CMK (cell line): ENCODE measurements at regions not wholly inside any gene's neighbourhood (a gene's known extent, or its start where the extent isn't known, plus 50 kb on each side); places are given as distances from the start of the nearest gene placed in this dataset.
"Not testable (repeated sequence)": the region's sequence is repeated elsewhere in the genome, so short reads cannot be mapped to it uniquely, and the experiment has no call there.

Experiments
- DNase-seq: peaks from one replicate; pipeline ENCODE4 v3.0.0-alpha.2; 2010; ENCODE audit warnings: low read depth

- no peak for DNase-seq
Measured at GRCh38 chr2:242047963-242048362, 178.4 kb downstream of the RTP5 start.

- no peak for DNase-seq
Measured at GRCh38 chr2:242048479-242048878, 178.9 kb downstream of the RTP5 start.

DNA sequence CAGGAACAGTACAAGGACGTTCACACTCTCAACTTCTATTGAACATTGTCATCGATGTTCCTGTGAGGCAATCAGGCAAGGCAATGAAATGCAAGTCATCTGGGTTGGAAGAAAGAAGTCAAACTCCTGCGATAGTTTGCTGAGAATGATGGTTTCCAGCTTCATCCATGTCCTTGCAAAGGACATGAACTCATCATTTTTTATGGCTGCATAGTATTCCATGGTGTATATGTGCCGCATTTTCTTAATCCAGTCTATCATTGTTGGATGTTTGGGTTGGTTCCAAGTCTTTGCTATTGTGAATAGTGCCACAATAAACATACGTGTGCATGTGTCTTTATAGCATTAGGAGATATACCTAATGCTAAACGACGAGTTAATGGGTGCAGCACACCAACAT lies 180.0 kb downstream of the RTP5 start:
- DNase-seq = not testable (repeated sequence)

DNA sequence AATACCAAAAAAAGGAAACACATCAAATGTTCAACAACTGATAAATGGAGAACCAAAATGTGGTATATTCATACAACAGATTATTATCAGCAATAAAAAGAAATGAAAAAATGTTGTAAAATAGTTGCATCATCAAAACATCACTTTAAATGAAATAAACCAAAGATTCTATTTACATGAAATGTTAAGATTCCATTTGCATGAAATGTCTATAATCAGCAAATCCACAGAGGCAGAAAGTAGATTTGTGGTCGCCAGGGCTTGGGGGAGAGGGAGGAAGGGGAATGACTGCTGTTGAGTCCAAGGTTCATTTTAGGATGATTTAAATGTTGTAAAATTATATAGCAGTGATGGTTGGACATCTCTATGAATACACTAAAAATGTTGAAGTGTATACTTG lies 181.9 kb downstream of the RTP5 start:
- no peak for DNase-seq

- no peak for DNase-seq
Measured at GRCh38 chr2:242052421-242052820, 182.9 kb downstream of the RTP5 start.

GRCh38 chr2:242053921-242054320 lies 184.4 kb downstream of the RTP5 start:
- DNase-seq = no peak

DNA sequence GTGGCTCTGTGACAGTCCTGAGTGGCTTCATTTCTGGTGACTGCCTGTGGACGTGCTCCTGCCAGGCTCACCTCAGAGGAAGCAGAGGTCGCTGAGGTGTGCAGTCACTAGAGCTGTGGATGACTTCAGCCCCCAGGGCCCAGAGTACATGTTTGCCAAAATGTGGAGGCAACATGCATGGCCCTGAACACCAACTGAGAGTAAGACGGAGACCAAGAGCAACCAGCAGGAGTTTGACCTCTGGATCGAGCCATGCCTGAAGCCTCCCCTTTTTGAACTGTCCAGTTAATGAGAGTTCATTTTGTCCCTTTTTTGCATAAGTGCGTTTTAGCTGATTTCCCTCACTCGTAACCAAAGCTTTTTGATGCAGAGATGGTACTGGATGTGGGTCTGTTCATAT lies 184.9 kb downstream of the RTP5 start:
- no peak for DNase-seq

DNA sequence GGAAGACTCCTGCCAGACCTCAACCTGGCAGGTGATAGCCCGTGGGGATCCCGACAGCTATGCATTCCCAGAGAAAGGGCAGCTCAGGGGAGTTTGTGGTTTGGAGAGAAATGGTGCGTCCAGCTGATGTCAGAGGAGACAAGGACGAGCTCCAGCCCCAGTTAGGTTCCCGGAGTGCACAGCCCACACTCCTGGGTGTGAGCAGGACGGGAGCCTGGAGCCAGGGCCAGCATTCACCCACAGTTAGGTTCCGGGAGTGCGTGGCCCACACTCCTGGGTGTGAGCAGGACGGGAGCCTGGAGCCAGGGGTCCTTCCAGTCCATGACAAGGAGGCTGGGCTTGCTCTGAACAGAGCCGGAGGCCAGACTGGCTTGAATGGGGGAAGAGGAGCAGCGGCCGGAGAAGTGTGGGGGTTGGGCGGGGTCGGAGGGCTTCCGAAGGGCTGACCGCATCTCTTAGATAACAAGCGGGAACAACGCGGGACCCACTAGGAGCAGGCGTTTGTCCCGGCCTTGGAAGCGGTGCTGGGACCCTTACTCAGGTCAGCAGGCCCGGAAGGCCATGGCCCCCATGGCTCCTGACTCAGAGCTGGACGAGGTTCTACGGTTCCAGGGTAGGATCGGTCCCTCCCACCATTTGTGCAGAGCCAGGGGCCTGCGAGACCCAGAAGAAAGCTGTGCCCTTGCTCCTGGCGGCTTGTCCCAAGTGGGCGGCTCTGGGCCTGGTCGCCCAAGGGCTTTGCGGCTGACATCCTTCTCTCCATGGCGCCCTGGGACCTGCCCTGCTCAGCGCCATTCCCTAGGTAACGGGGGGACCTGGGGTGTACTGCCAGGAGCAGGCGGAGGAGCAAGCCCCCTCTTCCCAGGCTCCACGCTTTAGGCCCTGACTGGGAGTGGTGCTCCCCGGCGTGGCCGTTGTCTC lies 185.6 kb downstream of the RTP5 start:
- no peak for DNase-seq

- no peak for DNase-seq
Measured at GRCh38 chr2:242056026-242056425, 186.5 kb downstream of the RTP5 start.

DNA sequence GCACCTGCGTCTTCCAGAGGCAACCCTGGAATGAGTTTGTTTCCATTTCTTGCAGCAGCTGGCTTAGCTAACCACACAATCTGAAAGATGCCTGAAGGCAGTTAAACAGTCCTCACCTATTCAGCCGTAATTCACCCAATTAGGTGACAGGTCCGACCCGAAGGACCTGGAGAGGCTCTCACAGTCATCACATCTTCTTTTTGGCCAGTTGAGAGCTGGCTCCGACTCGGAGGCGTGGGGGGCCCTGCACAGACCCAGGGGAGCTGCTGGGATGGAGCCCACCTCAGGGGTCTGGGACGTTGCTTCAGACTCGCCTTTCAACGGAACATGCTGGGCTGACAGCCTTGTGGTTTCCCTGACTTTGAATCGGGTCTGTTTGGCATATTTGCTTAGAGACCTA lies 187.3 kb downstream of the RTP5 start:
- no peak for DNase-seq

DNA sequence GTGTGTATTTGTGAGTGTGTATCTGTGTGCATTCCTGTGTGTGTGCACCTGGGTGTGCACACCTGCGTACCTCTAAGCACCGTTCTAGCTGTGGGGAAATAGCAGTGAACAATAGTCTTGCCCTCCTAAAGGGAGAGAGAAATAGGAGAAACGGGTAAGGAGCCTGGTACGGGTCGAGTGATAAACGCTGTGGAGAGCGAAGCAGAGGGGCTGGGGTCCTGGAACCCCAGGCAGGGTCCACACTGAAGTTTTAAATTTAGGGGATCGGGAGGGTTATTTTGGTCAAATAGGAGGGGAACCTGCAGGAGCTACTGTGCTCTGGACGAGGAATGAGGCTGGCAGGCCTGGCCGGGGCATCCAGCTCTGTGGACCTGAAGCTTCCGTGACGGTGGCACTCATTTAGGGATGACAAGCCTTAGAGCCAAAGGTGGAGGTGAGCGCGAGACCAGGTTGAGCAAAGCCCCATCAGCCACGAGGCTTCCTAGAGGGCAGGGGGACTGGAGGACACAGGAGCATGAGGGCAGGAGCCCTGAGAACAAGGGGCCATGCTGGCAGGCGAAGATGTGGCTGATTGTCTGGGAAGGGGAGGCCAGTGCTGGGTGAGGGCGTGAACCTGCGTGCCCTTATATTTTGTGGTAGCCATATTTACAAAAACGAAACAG lies 188.0 kb downstream of the RTP5 start:
- no peak for DNase-seq

DNA sequence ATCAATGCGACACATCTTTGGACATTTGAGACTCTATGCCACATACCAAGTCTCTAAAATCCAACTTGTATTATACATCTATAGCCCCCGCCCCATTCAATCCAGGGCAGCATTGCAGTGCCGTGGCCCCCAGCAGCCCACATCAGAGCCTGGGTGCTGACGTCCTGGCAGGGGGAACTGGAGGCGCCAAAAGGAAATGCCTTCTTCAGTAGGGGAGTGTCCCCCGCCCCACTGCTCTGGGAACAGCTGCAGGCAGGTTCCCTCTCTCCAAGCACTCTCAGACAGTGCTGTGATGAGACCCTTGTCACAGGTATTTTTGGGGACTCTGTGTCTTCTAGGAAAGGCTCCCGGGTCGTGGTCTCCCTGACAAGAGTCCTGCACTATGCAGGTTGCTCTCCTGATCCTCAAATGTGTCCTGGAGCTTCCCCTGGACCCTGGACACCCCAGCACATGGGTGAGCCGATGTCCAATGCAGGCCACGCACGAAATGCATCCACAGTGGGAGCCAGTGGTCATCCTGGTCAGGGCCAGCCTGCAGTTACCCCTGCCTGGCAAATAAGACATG lies 188.7 kb downstream of the RTP5 start:
- DNase-seq = no peak

- no peak for DNase-seq
Measured at GRCh38 chr2:242059566-242059965, 190.0 kb downstream of the RTP5 start.

DNA sequence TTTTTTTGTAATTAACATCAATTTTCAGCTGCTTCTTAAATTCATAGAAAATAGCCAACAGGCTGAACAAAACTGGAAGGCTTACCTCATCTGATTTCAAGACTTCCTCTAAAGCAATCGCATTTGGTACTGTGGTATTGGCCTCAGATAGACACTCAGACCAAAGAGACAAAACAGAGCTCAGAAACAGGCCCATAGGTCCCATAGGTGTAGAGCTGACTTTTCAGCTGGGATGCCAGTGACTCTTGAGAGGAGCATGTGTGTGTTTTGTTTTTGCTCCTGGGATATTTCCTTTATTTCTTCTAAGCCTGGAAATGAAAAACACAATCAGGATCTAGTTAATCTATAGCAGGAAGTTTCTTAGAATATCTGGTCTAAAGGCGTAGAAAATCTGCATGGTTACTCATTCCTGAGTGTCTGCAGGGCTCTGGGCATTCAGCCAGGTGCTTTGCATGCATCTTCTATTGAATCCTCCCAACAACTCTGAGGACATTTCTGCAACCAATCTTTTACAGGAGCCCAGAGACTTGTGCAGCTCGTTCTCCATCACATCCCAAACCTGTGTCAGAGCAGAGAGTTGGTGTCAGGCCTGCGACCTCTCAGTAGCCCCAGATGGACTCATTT lies 190.8 kb downstream of the RTP5 start:
- DNase-seq = no peak

DNA sequence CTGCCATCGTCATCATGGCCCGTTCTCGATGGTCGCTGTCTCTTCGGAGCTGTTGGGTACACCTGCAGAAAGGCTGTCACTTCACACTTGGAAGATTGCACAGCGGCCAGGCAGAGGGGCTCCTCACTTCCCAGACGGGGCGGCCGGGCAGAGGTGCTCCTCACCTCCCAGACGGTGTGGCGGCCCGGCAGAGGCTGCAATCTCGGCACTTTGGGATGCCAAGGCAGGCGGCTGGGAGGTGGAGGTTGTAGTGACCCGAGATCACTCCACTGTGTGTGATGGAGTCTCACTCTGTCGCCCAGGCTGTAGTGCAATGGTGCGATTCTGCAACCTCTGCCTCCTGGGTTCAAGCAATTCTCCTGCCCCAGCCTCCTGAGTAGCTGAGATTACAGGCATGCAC lies 192.4 kb downstream of the RTP5 start:
- not testable (repeated sequence) for DNase-seq

GRCh38 chr2:242063436-242063835 lies 193.9 kb downstream of the RTP5 start:
- no peak for DNase-seq

GRCh38 chr2:242063850-242064249 lies 194.3 kb downstream of the RTP5 start:
- no peak for DNase-seq

DNA sequence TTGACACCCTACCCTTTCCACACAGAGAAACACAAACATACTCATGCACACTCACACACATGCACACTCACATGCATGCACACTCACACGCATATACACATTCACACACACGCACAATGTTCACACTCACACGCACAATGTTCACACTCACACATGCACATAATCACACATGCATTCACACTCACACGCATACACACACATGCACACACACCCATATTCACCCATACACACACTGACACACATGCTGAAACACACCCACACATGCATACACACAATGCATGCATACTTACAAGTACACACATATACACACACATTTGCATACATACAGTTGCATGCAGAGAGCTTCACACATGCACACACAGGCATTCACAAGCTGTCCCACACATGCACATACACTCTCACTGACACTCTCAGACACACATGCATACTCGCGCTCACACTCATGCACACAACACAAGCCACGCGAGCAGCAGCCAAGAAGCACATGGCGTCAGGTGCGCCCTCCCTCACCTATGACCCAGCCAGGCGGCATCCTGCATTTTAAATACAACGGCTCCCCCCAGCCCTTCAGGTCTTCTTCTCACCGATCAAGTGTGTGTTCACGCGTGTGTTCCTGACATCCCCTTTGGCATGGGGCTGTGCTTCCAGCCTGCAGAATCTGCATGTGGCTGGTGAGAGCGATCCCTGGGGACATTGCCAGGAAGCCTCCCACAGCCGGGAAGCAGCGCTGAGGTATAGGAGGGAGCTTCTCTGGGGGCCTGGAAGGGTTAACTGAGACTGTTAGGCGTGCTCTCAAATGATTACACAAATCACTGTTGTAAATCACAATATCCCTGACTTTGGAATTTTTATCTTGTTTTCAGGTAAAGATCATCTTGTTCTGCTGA lies 195.1 kb downstream of the RTP5 start:
- DNase-seq = no peak

DNA sequence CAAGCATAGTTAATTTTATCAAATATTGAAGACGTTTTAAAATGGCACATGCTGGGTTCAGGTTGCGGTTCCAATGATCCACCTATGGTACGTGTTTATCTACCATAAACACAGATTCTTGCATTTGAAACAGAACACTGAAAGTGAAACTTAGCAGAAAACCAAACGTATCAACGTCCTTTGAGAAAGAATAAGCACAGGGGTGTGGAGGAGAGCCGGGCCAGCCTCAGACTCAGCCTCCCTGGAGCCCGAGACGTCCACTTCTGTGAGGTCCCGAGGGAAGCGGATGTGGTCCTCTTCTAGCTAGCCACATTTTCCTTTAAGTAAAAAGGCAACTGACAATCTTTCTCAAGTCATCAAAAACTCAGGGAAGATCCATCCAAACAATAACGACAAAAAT lies 195.9 kb downstream of the RTP5 start:
- no peak for DNase-seq

DNA sequence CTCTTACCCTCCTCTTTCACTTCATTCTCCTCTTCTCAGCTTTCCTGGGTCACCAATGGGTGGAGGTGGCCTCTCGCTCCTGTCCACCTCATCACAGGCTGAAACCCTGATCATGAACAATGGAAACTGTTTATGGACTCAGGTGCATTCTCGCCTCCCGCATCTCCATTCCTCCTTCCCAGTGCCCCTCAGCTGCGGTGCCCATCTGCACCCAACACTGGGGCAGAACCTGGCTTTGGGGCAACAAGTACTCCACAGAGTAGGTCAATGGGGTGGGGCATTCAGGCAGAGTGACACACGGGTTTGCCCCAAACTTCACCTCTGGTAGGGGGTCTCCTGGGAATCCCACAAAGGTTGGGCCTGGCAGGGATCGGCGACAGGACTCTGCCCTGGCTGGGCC lies 199.5 kb downstream of the RTP5 start:
- no peak for DNase-seq

GRCh38 chr2:242069938-242070395 lies 200.4 kb downstream of the RTP5 start:
- DNase-seq = not testable (repeated sequence)

GRCh38 chr2:242070726-242071125 lies 201.2 kb downstream of the RTP5 start:
- DNase-seq = not testable (repeated sequence)
